ENCODE measurements at regions not wholly inside any gene's neighbourhood (a gene's known extent, or its start where the extent isn't known, plus 50 kb on each side); places are given as distances from the start of the nearest gene placed in this dataset.

DNA sequence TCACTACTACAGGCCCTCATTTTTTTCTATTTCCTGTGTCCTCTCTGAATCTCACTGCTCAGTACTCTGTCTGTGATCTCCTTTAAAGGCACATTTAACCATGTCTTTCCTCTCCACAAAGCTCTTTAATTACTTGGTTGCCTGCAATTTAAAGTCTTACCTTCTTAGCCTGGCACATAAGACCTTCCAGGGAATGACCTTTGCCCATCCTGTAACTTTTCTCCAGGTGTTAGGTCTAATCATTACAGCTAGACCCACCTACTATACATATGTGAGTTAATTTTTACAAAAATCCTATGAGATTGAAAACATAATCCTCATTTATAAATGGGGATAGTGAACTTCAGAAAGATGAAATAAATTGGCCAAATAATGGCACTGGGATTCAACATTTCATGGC, 244.1 kb upstream of the RHOBTB1 start:
- TF ChIP-seq, protein P1, sequence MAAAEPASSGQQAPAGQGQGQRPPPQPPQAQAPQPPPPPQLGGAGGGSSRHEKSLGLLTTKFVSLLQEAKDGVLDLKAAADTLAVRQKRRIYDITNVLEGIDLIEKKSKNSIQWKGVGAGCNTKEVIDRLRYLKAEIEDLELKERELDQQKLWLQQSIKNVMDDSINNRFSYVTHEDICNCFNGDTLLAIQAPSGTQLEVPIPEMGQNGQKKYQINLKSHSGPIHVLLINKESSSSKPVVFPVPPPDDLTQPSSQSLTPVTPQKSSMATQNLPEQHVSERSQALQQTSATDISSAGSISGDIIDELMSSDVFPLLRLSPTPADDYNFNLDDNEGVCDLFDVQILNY (CRISPR knock-in tag; IDR thresholded peaks at IDR 0.05), result no peak
- TF ChIP-seq RELA (CRISPR knock-in tag; IDR thresholded peaks at IDR 0.05; ENCODE audit: borderline replicate concordance), result no peak
- H3K4me1 Mint-ChIP-seq, result peaks cover 4% of the 10 kb centered on the region
- ATAC-seq (no peak), DNase-seq (ENCODE audit: low spot score) (no peak)
- H3K9me3 Mint-ChIP-seq, result peaks cover 26% of the 10 kb centered on the region
- H3K27ac Mint-ChIP-seq, result no peak overlapping the region
- H3K36me3 Mint-ChIP-seq, result peaks cover 8% of the 10 kb centered on the region
- H3K27me3 Mint-ChIP-seq (ENCODE audit: low read depth), result no peaks in the 10 kb centered on the region
- ChIA-PET CTCF (no interaction called here), POLR2A (no interaction called here)
- no peak overlapping the region for H3K4me3 Mint-ChIP-seq

DNA sequence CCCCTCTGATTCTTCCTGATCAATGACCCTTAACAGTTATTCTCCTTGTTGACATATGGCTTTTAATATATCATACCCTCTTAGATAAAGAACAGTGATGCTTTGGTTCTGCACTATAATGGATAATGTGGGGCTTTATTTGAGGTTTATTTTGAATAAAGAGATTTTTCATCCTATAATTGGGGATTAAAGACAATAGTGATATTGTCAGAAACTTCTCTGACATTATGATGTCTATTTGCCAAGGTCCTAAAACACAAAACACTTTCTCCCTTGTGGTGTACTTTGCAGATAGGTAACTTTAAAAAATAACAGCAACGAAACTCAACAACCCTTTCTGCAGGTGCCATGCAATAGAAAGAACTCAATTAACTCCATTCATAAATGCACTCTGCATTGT, 243.6 kb upstream of the RHOBTB1 start:
- no peak overlapping the region for H3K4me3 Mint-ChIP-seq
- DNase-seq (ENCODE audit: low spot score), result no peak
- H3K36me3 Mint-ChIP-seq, result 0 out of 2 replicates have a peak, but pooled peaks cover 3% of the 10 kb centered on the region
- no peaks in the 10 kb centered on the region for H3K27me3 Mint-ChIP-seq (ENCODE audit: low read depth)
- POLR2A ChIA-PET, result no interaction called here
- TF ChIP-seq OVOL2 (CRISPR knock-in tag; IDR thresholded peaks at IDR 0.05; ENCODE audit: borderline replicate concordance) (no peak), KAT7 (CRISPR knock-in tag; IDR thresholded peaks at IDR 0.05; ENCODE audit: borderline replicate concordance) (no peak), SP1 (CRISPR knock-in tag; conservative IDR thresholded peaks at IDR 0.05) (no peak), NR2C2 (CRISPR knock-in tag; IDR thresholded peaks at IDR 0.05) (no peak), TP53 (CRISPR knock-in tag; IDR thresholded peaks at IDR 0.05) (no peak)
- TF ChIP-seq, protein P2, sequence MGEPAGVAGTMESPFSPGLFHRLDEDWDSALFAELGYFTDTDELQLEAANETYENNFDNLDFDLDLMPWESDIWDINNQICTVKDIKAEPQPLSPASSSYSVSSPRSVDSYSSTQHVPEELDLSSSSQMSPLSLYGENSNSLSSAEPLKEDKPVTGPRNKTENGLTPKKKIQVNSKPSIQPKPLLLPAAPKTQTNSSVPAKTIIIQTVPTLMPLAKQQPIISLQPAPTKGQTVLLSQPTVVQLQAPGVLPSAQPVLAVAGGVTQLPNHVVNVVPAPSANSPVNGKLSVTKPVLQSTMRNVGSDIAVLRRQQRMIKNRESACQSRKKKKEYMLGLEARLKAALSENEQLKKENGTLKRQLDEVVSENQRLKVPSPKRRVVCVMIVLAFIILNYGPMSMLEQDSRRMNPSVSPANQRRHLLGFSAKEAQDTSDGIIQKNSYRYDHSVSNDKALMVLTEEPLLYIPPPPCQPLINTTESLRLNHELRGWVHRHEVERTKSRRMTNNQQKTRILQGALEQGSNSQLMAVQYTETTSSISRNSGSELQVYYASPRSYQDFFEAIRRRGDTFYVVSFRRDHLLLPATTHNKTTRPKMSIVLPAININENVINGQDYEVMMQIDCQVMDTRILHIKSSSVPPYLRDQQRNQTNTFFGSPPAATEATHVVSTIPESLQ (CRISPR knock-in tag; IDR thresholded peaks at IDR 0.05), result no peak
- TF ChIP-seq, protein P3, sequence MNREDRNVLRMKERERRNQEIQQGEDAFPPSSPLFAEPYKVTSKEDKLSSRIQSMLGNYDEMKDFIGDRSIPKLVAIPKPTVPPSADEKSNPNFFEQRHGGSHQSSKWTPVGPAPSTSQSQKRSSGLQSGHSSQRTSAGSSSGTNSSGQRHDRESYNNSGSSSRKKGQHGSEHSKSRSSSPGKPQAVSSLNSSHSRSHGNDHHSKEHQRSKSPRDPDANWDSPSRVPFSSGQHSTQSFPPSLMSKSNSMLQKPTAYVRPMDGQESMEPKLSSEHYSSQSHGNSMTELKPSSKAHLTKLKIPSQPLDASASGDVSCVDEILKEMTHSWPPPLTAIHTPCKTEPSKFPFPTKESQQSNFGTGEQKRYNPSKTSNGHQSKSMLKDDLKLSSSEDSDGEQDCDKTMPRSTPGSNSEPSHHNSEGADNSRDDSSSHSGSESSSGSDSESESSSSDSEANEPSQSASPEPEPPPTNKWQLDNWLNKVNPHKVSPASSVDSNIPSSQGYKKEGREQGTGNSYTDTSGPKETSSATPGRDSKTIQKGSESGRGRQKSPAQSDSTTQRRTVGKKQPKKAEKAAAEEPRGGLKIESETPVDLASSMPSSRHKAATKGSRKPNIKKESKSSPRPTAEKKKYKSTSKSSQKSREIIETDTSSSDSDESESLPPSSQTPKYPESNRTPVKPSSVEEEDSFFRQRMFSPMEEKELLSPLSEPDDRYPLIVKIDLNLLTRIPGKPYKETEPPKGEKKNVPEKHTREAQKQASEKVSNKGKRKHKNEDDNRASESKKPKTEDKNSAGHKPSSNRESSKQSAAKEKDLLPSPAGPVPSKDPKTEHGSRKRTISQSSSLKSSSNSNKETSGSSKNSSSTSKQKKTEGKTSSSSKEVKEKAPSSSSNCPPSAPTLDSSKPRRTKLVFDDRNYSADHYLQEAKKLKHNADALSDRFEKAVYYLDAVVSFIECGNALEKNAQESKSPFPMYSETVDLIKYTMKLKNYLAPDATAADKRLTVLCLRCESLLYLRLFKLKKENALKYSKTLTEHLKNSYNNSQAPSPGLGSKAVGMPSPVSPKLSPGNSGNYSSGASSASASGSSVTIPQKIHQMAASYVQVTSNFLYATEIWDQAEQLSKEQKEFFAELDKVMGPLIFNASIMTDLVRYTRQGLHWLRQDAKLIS (CRISPR knock-in tag; IDR thresholded peaks at IDR 0.05; ENCODE audit: borderline replicate concordance), result no peak
- H3K9me3 Mint-ChIP-seq, result peaks cover 21% of the 10 kb centered on the region
- no peak for ATAC-seq
- H3K4me1 Mint-ChIP-seq, result peaks cover 4% of the 10 kb centered on the region
- no peak overlapping the region for H3K27ac Mint-ChIP-seq
- CTCF ChIA-PET, result no interaction called here

DNA sequence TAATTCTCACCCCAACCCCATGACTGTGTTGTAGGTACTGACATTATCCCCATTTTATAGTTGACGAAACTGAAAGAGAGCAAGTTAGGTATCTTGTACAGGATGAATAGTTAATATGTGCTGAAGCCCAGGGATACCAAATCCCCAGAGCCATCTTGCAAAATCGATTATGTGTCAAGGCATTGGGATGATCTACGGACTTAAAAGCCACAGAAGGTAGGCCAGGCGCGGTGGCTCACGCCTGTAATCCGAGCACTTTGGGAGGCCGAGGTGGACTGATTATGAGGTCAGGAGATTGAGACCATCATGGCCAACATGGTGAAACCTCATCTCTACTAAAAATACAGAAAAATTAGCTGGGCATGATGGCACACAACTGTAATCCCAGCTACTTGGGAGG, 242.4 kb upstream of the RHOBTB1 start:
- TF ChIP-seq, protein P4, sequence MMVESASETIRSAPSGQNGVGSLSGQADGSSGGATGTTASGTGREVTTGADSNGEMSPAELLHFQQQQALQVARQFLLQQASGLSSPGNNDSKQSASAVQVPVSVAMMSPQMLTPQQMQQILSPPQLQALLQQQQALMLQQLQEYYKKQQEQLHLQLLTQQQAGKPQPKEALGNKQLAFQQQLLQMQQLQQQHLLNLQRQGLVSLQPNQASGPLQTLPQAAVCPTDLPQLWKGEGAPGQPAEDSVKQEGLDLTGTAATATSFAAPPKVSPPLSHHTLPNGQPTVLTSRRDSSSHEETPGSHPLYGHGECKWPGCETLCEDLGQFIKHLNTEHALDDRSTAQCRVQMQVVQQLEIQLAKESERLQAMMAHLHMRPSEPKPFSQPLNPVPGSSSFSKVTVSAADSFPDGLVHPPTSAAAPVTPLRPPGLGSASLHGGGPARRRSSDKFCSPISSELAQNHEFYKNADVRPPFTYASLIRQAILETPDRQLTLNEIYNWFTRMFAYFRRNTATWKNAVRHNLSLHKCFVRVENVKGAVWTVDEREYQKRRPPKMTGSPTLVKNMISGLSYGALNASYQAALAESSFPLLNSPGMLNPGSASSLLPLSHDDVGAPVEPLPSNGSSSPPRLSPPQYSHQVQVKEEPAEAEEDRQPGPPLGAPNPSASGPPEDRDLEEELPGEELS (CRISPR knock-in tag; IDR thresholded peaks at IDR 0.05), result no peak
- TF ChIP-seq OVOL2 (CRISPR knock-in tag; IDR thresholded peaks at IDR 0.05; ENCODE audit: borderline replicate concordance) (no peak), EMX1 (CRISPR knock-in tag; IDR thresholded peaks at IDR 0.05) (no peak), NR2C2 (CRISPR knock-in tag; IDR thresholded peaks at IDR 0.05) (no peak), NFATC4 (CRISPR knock-in tag; IDR thresholded peaks at IDR 0.05) (no peak), ZBTB21 (CRISPR knock-in tag; IDR thresholded peaks at IDR 0.05; ENCODE audit: borderline replicate concordance) (no peak), TEAD4 (CRISPR knock-in tag; IDR thresholded peaks at IDR 0.05) (no peak), SMAD3 (CRISPR knock-in tag; IDR thresholded peaks at IDR 0.05; ENCODE audit: borderline replicate concordance) (no peak), NR1H2 (CRISPR knock-in tag; IDR thresholded peaks at IDR 0.05) (no peak), ZNF423 (CRISPR knock-in tag; IDR thresholded peaks at IDR 0.05) (no peak), ZNF416 (CRISPR knock-in tag; IDR thresholded peaks at IDR 0.05) (no peak)
- TF ChIP-seq, protein P5, sequence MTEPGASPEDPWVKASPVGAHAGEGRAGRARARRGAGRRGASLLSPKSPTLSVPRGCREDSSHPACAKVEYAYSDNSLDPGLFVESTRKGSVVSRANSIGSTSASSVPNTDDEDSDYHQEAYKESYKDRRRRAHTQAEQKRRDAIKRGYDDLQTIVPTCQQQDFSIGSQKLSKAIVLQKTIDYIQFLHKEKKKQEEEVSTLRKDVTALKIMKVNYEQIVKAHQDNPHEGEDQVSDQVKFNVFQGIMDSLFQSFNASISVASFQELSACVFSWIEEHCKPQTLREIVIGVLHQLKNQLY (CRISPR knock-in tag; IDR thresholded peaks at IDR 0.05), result no peak
- TF ChIP-seq, protein P6, sequence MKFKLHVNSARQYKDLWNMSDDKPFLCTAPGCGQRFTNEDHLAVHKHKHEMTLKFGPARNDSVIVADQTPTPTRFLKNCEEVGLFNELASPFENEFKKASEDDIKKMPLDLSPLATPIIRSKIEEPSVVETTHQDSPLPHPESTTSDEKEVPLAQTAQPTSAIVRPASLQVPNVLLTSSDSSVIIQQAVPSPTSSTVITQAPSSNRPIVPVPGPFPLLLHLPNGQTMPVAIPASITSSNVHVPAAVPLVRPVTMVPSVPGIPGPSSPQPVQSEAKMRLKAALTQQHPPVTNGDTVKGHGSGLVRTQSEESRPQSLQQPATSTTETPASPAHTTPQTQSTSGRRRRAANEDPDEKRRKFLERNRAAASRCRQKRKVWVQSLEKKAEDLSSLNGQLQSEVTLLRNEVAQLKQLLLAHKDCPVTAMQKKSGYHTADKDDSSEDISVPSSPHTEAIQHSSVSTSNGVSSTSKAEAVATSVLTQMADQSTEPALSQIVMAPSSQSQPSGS (CRISPR knock-in tag; IDR thresholded peaks at IDR 0.05; ENCODE audit: borderline replicate concordance, low read depth), result no peak
- TF ChIP-seq, protein P7, sequence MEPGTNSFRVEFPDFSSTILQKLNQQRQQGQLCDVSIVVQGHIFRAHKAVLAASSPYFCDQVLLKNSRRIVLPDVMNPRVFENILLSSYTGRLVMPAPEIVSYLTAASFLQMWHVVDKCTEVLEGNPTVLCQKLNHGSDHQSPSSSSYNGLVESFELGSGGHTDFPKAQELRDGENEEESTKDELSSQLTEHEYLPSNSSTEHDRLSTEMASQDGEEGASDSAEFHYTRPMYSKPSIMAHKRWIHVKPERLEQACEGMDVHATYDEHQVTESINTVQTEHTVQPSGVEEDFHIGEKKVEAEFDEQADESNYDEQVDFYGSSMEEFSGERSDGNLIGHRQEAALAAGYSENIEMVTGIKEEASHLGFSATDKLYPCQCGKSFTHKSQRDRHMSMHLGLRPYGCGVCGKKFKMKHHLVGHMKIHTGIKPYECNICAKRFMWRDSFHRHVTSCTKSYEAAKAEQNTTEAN (CRISPR knock-in tag; IDR thresholded peaks at IDR 0.05), result no peak
- no peaks in the 10 kb centered on the region for H3K27me3 Mint-ChIP-seq (ENCODE audit: low read depth)
- ATAC-seq (no peak), DNase-seq (ENCODE audit: low spot score) (no peak)
- POLR2A ChIA-PET, result no interaction called here
- CTCF ChIA-PET, result no interaction called here
- H3K9me3 Mint-ChIP-seq, result peaks cover 9% of the 10 kb centered on the region
- H3K27ac Mint-ChIP-seq, result no peak overlapping the region
- no peaks in the 10 kb centered on the region for H3K36me3 Mint-ChIP-seq
- H3K4me1 Mint-ChIP-seq, result peaks cover 4% of the 10 kb centered on the region
- H3K4me3 Mint-ChIP-seq, result no peak overlapping the region
